ENCODE measurements at regions not wholly inside any gene's neighbourhood (a gene's known extent, or its start where the extent isn't known, plus 50 kb on each side); places are given as distances from the start of the nearest gene placed in this dataset.

DNA sequence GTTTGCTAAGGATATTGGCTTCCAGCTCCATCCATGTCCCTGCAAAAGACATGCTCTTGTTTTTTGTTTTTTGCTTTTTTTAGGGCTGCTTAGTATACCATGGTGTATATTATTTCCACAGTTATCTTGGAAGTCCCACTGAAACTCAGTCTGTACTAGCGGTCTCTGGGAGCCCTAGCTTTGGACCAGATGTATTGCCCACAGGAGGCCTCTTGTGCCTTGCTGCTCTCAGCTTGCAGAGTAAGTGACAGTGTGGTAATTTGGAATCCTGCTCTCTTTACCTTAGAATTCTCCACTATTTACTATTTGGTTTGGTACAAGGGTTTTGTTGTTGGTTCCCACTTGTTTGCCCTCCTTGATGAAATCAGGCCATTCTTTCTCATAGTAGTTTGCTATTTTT lies 1022.9 kb downstream of the LRFN5 start:
- no peaks in the 10 kb centered on the region for H3K27me3 ChIP-seq (ENCODE audit: control insufficient read depth, insufficient read depth, low read length)
- no peak overlapping the region for H3K4me3 ChIP-seq (replicated peaks in 1 of 4; ENCODE audit: control extremely low read depth in 1 of 4, insufficient read depth in 1 of 4, low read depth in 3 of 4, low read length in 4 of 4)
- no peak overlapping the region for H3K9ac ChIP-seq (ENCODE audit: insufficient read depth, low read length)
- no peak overlapping the region for H3K27ac ChIP-seq (ENCODE audit: insufficient read depth, low read length)
- H3K4me1 ChIP-seq (ENCODE audit: control insufficient read depth, extremely low read depth, insufficient read depth, low read length), result no peaks in the 10 kb centered on the region
- H4K20me1 ChIP-seq (ENCODE audit: control insufficient read depth, extremely low read depth, insufficient read depth, low read length), result no peaks in the 10 kb centered on the region
- no peak overlapping the region for H3K4me2 ChIP-seq (ENCODE audit: extremely low read depth, insufficient read depth, low read length)
- H3K79me2 ChIP-seq (ENCODE audit: control insufficient read depth, insufficient read depth, low read length), result no peaks in the 10 kb centered on the region
- TF ChIP-seq, protein P1, sequence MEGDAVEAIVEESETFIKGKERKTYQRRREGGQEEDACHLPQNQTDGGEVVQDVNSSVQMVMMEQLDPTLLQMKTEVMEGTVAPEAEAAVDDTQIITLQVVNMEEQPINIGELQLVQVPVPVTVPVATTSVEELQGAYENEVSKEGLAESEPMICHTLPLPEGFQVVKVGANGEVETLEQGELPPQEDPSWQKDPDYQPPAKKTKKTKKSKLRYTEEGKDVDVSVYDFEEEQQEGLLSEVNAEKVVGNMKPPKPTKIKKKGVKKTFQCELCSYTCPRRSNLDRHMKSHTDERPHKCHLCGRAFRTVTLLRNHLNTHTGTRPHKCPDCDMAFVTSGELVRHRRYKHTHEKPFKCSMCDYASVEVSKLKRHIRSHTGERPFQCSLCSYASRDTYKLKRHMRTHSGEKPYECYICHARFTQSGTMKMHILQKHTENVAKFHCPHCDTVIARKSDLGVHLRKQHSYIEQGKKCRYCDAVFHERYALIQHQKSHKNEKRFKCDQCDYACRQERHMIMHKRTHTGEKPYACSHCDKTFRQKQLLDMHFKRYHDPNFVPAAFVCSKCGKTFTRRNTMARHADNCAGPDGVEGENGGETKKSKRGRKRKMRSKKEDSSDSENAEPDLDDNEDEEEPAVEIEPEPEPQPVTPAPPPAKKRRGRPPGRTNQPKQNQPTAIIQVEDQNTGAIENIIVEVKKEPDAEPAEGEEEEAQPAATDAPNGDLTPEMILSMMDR (conservative IDR thresholded peaks at IDR 0.05 in 1 of 2, IDR thresholded peaks at IDR 0.05 in 1 of 2; ENCODE audit: low read depth in 1 of 2, low read length in 2 of 2), result no peak
- TF ChIP-seq EZH2 (IDR thresholded peaks at IDR 0.05; ENCODE audit: low read length, missing control alignments), result no peak
- no peaks in the 10 kb centered on the region for H3K9me3 ChIP-seq (ENCODE audit: control insufficient read depth, insufficient read depth, low read depth, low read length)
- no peak overlapping the region for H2AFZ ChIP-seq (ENCODE audit: low read length)
- H3K36me3 ChIP-seq (ENCODE audit: control insufficient read depth, insufficient read depth, low read length), result no peaks in the 10 kb centered on the region
- DNase-seq (ENCODE audit: low read depth in 2 of 2), result no peak

DNA sequence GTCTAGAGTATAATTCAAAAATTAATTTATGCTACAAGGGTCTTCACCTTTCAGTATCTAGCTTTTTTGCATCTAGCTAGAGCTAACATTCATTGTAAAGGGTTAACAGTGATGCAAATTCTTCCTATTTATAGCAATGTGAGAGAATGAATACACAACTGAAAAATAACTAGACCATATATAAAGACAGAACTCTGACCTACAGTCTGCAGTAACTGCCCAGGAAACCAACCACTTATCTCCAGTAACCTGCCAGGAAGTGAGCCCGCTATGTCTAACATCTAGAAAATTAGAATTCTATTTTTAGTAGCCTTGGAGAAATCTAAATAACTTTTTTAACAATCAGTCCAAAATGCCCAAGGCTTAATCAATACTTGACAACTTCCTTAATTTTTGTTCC lies 1021.9 kb downstream of the LRFN5 start:
- H3K4me2 ChIP-seq (ENCODE audit: extremely low read depth, insufficient read depth, low read length), result no peak overlapping the region
- DNase-seq (ENCODE audit: low read depth in 2 of 2), result no peak

DNA sequence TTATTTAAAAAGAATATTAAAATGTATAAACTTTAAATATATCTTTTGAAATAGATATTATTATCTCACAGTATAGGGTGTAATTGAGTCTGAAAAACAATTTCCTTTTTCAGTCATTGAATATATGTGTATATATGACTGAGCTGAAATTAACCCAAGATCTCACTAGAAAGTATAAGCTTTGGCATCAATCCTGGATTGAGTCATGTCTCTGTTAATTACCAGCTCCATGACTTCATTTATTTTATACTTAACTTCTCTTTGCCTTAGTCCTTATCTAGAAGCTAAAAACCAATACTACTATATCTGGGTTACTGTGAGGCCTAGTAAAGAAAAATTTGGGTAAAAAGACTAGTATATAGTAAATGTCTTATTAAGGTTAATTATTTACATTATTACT lies 1020.3 kb downstream of the LRFN5 start:
- Histone ChIP-seq H4K20me1 (ENCODE audit: control insufficient read depth, extremely low read depth, insufficient read depth, low read length) (no peaks in the 10 kb centered on the region), H3K36me3 (ENCODE audit: control insufficient read depth, insufficient read depth, low read length) (no peaks in the 10 kb centered on the region), H3K9ac (ENCODE audit: insufficient read depth, low read length) (no peak overlapping the region), H3K27me3 (ENCODE audit: control insufficient read depth, insufficient read depth, low read length) (no peaks in the 10 kb centered on the region), H3K4me2 (ENCODE audit: extremely low read depth, insufficient read depth, low read length) (no peak overlapping the region), H3K4me1 (ENCODE audit: control insufficient read depth, extremely low read depth, insufficient read depth, low read length) (no peaks in the 10 kb centered on the region), H2AFZ (ENCODE audit: low read length) (no peak overlapping the region), H3K27ac (ENCODE audit: insufficient read depth, low read length) (no peak overlapping the region), H3K9me3 (ENCODE audit: control insufficient read depth, insufficient read depth, low read depth, low read length) (no peaks in the 10 kb centered on the region), H3K79me2 (ENCODE audit: control insufficient read depth, insufficient read depth, low read length) (no peaks in the 10 kb centered on the region), H3K4me3 (replicated peaks in 1 of 4; ENCODE audit: control extremely low read depth in 1 of 4, insufficient read depth in 1 of 4, low read depth in 3 of 4, low read length in 4 of 4) (no peak overlapping the region)
- TF ChIP-seq EZH2 (IDR thresholded peaks at IDR 0.05; ENCODE audit: low read length, missing control alignments), result no peak
- TF ChIP-seq, protein P1 (conservative IDR thresholded peaks at IDR 0.05 in 1 of 2, IDR thresholded peaks at IDR 0.05 in 1 of 2; ENCODE audit: low read depth in 1 of 2, low read length in 2 of 2), result no peak
- DNase-seq (ENCODE audit: low read depth in 2 of 2), result peak in 1 of 2 donors; percentile 63

More for the DNA sequence above, 1021.9 kb downstream of the LRFN5 start:
- Histone ChIP-seq H3K27ac (ENCODE audit: insufficient read depth, low read length) (no peak overlapping the region), H2AFZ (ENCODE audit: low read length) (no peak overlapping the region), H4K20me1 (ENCODE audit: control insufficient read depth, extremely low read depth, insufficient read depth, low read length) (no peaks in the 10 kb centered on the region), H3K36me3 (ENCODE audit: control insufficient read depth, insufficient read depth, low read length) (no peaks in the 10 kb centered on the region), H3K27me3 (ENCODE audit: control insufficient read depth, insufficient read depth, low read length) (no peaks in the 10 kb centered on the region), H3K9me3 (ENCODE audit: control insufficient read depth, insufficient read depth, low read depth, low read length) (no peaks in the 10 kb centered on the region), H3K9ac (ENCODE audit: insufficient read depth, low read length) (no peak overlapping the region), H3K79me2 (ENCODE audit: control insufficient read depth, insufficient read depth, low read length) (no peaks in the 10 kb centered on the region), H3K4me1 (ENCODE audit: control insufficient read depth, extremely low read depth, insufficient read depth, low read length) (no peaks in the 10 kb centered on the region), H3K4me3 (replicated peaks in 1 of 4; ENCODE audit: control extremely low read depth in 1 of 4, insufficient read depth in 1 of 4, low read depth in 3 of 4, low read length in 4 of 4) (no peak overlapping the region)
- TF ChIP-seq, protein P1 (conservative IDR thresholded peaks at IDR 0.05 in 1 of 2, IDR thresholded peaks at IDR 0.05 in 1 of 2; ENCODE audit: low read depth in 1 of 2, low read length in 2 of 2), result no peak
- TF ChIP-seq EZH2 (IDR thresholded peaks at IDR 0.05; ENCODE audit: low read length, missing control alignments), result no peak
